Choroid plexus epithelial cell (primary cell): ENCODE measurements at regions not wholly inside any gene's neighbourhood (a gene's known extent, or its start where the extent isn't known, plus 50 kb on each side); places are given as distances from the start of the nearest gene placed in this dataset.

Source experiments
- DNase-seq: peaks from one replicate; pipeline ENCODE4 v3.0.0-alpha.2; 2010; ENCODE audit warnings: low read depth
- H3K4me3 ChIP-seq: 2 replicates; pipeline ENCODE4 v1.5.1; 2011; ENCODE audit warnings: low read depth, mild to moderate bottlenecking, control low read depth, low read length, moderate library complexity
- TF ChIP-seq, protein P1 (sequence below): conservative IDR thresholded peaks from 2 replicates; pipeline ENCODE4 v1.5.1; 2011; ENCODE audit warnings: low read depth, mild to moderate bottlenecking, control low read depth, inconsistent platforms, low read length, moderate library complexity

DNA sequence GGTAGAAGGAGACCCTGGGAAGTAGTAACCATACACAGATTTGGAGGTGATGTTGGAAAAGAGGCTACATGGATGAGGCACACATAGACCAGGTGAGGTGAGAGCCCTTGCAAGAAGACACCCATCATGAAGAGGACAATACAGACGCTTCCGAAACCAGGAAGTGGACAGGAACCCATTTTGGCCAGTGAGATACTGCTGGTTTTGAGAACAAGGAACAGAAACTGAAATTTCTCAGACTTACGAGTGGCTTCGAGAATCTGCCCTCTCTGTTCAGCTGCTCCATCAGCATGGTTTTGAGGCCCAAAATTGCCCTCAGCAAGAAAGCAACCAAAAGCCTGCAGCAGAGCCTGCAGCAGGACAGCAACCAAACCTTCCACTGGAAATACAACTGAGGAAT is 479.1 kb upstream of the NRXN1 start:
- no peak overlapping the region for H3K4me3 ChIP-seq
- DNase-seq, result no peak
- TF ChIP-seq, protein P1, sequence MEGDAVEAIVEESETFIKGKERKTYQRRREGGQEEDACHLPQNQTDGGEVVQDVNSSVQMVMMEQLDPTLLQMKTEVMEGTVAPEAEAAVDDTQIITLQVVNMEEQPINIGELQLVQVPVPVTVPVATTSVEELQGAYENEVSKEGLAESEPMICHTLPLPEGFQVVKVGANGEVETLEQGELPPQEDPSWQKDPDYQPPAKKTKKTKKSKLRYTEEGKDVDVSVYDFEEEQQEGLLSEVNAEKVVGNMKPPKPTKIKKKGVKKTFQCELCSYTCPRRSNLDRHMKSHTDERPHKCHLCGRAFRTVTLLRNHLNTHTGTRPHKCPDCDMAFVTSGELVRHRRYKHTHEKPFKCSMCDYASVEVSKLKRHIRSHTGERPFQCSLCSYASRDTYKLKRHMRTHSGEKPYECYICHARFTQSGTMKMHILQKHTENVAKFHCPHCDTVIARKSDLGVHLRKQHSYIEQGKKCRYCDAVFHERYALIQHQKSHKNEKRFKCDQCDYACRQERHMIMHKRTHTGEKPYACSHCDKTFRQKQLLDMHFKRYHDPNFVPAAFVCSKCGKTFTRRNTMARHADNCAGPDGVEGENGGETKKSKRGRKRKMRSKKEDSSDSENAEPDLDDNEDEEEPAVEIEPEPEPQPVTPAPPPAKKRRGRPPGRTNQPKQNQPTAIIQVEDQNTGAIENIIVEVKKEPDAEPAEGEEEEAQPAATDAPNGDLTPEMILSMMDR, result no peak

DNA sequence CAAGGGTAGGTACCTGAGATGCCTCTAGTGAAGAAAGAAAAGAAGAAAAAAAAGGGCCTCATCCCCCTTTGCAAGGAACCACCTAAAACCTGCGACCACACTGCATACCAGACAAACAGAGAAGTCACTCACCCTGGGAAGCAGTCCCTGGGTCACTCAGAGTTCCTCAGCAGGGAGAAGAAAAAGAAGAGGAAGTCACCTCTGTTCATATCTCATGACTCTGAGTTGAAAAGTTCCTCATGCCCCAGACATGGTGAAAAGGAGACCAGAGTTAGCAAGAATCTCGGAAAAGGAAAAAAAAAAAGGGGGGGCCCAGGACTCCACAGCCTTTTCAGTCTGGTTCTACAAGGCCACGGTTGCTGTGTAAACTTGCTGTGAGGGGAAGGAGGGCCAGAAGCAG is 478.4 kb upstream of the NRXN1 start:
- DNase-seq, result peak; percentile 11
- TF ChIP-seq, protein P1, result no peak
- no peak overlapping the region for H3K4me3 ChIP-seq

DNA sequence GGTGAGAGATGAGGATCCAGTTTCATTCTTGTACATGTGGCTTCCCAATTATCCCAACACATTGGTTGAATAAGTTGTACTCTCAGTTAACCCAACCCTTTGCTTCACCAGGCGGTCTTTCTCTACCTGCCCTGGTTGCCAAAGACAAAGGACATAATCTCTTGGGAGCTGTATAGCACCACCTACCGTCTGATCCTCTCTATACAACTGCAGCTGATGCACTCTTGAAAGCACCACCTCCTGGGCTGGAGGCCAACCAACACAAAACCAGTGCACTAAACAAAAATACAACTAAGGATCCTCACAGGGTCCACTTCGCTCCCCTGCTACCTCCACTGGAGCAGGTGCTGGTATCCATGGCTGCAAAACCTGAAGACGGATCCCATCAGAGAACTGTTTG is 473.6 kb upstream of the NRXN1 start:
- H3K4me3 ChIP-seq, result no peak overlapping the region
- DNase-seq, result peak; percentile 5
- TF ChIP-seq, protein P1, result peak; percentile 13

DNA sequence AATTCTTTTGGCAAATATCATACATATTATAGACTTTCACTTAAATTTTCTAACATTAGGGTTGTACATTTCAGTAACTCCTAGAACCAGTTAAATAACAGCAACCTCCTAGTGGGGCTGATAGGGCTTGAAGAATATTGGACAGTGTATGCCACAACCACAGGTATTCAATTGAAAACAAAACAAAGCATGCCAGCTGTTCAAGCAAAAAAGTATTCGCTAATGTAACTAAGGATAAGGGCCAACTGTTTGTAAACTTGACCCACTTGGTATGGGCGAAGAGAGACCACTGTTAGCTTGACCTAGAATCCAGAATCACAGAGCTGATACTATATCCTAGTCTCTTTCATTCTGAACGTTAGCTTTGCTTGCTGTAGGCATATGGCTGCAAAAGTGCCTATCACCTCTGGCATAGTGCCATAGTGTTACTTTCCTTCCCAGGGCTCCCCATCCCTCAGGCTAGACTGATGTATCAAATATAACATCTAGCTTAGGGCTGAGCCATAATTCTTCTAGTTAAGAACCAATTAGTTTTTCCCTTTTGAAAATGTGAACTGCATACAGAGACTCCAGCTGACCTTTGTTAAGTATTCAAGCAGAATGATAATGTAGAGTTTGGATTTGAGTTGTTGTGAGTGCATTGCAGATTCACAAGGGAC is 458.8 kb upstream of the NRXN1 start:
- peak; percentile 26 for DNase-seq
- no peak overlapping the region for H3K4me3 ChIP-seq
- TF ChIP-seq, protein P1, result no peak

DNA sequence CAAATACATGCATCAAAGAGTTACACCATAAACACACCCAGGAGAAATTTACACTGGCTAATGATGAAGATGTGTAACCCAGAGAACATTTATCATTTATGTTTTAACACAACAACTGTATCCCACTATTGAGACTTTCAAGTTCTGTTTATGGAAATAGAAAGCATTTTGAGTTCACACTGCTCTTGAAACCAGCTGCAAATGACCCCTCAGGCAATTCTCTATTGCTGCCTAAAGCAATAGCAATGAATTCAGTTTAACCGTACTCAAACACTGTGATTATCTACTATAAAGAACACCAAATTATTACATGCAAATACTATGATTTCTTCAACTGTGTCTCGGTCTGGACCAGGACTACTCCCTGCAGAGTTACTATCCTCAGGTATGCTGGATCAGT is 452.7 kb upstream of the NRXN1 start:
- DNase-seq, result no peak
- H3K4me3 ChIP-seq, result no peak overlapping the region
- TF ChIP-seq, protein P1, result no peak

DNA sequence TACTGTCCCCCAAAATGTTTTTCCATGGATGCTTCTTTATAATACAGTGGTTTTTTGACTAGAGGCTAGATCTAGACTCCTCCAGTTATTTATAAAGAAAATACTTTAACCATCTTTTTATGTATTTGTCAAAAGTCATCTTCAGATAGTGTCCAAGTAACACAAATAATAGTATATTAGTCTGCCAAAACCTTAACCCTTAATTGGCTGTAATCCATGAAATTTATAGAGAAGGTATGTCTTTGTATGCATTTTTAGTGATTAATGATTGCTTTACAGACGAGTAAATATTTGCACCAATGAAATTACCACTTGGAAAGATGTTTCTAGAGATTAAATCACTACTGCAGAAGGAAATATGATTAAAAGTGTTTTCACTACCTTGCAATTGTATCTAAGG is 451.8 kb upstream of the NRXN1 start:
- no peak overlapping the region for H3K4me3 ChIP-seq
- TF ChIP-seq, protein P1, result no peak
- no peak for DNase-seq

DNA sequence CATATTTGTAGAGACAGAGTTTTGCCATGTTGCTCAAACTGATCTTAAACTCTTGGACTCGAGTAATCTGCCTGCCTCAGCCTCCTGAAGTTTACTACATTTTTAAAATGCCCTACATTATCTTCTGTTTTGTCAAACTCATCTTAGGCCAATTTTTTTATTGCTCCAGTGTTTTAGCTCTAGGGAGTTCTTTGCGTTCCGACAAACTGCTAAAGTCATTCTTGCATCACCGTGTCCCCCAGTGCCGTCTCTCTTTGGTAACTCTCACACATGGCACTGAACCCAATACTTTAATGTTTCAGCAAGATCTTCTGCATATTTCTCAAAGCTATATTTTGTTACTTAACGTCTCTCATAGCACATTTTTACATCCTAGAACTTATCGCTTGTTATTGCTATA is 440.9 kb upstream of the NRXN1 start:
- TF ChIP-seq, protein P1, result no peak

More for the DNA sequence above, 440.9 kb upstream of the NRXN1 start:
- H3K4me3 ChIP-seq, result no peak overlapping the region
- no peak for DNase-seq
